GM12878 (cell line): ENCODE measurements at regions not wholly inside any gene's neighbourhood (a gene's known extent, or its start where the extent isn't known, plus 50 kb on each side); places are given as distances from the start of the nearest gene placed in this dataset.

Source experiments
- BMI1 ChIP-seq: fragments of 450-650 bp; IDR thresholded peaks from 2 replicates; pipeline ENCODE4 v1.6.1; 2016; ENCODE audit warnings: mild to moderate bottlenecking, moderate library complexity, borderline replicate concordance
- CTCF ChIP-seq, 3 experiments: IDR thresholded peaks in 2 of 3; conservative IDR thresholded peaks in 1 of 3; 2 replicates each; pipeline ENCODE4 v1.5.1; 2011; ENCODE audit warnings: low read depth in 3 of 3, low read length in 3 of 3, mild to moderate bottlenecking in 3 of 3, control low read depth in 2 of 3, moderate library complexity in 2 of 3, inconsistent platforms in 1 of 3, mixed read lengths in 1 of 3; ENCODE audit not compliant: control insufficient read depth in 2 of 3, insufficient read depth in 1 of 3; ENCODE audit errors: extremely low read depth in 1 of 3
- EZH2 ChIP-seq: IDR thresholded peaks from 2 replicates; pipeline ENCODE4 v1.6.1; 2012; ENCODE audit warnings: low read depth, mild to moderate bottlenecking, control low read depth, inconsistent platforms, low read length, borderline replicate concordance; ENCODE audit not compliant: control insufficient read depth
- IRF4 ChIP-seq: IDR thresholded peaks from 2 replicates; pipeline ENCODE4 v1.6.1; 2011; ENCODE audit warnings: low read depth, low read length
- YY1 ChIP-seq: IDR thresholded peaks from 2 replicates; pipeline ENCODE4 v1.6.1; 2011; ENCODE audit warnings: low read depth, mild to moderate bottlenecking, low read length
- ZNF24 ChIP-seq: fragments of 450-650 bp; IDR thresholded peaks from 2 replicates; pipeline ENCODE4 v1.6.1; 2017; ENCODE audit warnings: antibody characterized with exemption, mild to moderate bottlenecking
- ZNF274 ChIP-seq: IDR thresholded peaks from one replicate; pipeline ENCODE4 v1.8.0; 2011; ENCODE audit not compliant: insufficient read length, insufficient read depth

- TF ChIP-seq IRF4 (no peak), BMI1 (no peak), ZNF24 (no peak), EZH2 (no peak), CTCF (IDR thresholded peaks at IDR 0.05 in 2 of 3, conservative IDR thresholded peaks at IDR 0.05 in 1 of 3; ENCODE audit: control insufficient read depth in 2 of 3, extremely low read depth in 1 of 3, insufficient read depth in 1 of 3, low read depth in 3 of 3, low read length in 3 of 3) (no peak), ZNF274 (no peak), YY1 (no peak)
Measured at GRCh38 chr22:49206281-49206680, 621.4 kb downstream of the BRD1 start.
